HCT116 (cell line): ENCODE measurements at regions not wholly inside any gene's neighbourhood (a gene's known extent, or its start where the extent isn't known, plus 50 kb on each side); places are given as distances from the start of the nearest gene placed in this dataset.

Experiments used
- EZH2 ChIP-seq: fragments of 200-600 bp; sonication (generic); IDR thresholded peaks from 2 replicates; pipeline ENCODE4 v1.6.1; 2017; ENCODE audit warnings: antibody characterized with exemption, mixed run types
- EZH2phosphoT487 ChIP-seq: fragments of 200-600 bp; IDR thresholded peaks from 2 replicates; pipeline ENCODE4 v1.6.1; 2018; ENCODE audit warnings: antibody characterized with exemption, borderline replicate concordance
- FOSL1 ChIP-seq: IDR thresholded peaks from 2 replicates; pipeline ENCODE4 v1.6.1; 2012; ENCODE audit warnings: low read depth
- POLR2A ChIP-seq: IDR thresholded peaks from 2 replicates; pipeline ENCODE4 v1.7.0; 2011; ENCODE audit warnings: borderline replicate concordance; ENCODE audit not compliant: insufficient read depth, insufficient read length; ENCODE audit errors: extremely low read depth
- SRF ChIP-seq: IDR thresholded peaks from 2 replicates; pipeline ENCODE4 v1.6.1; 2012; ENCODE audit warnings: low read depth
- TF ChIP-seq, protein P1 (sequence below), 3 experiments: fragments of 200-600 bp in 1 of 3; sonication (generic) in 1 of 3; IDR thresholded peaks in 2 of 3; conservative IDR thresholded peaks in 1 of 3; 2 replicates each; pipeline ENCODE4 v1.5.1; 2012 to 2017; ENCODE audit warnings: low read depth in 2 of 3, low read length in 2 of 3, antibody characterized with exemption in 1 of 3, borderline replicate concordance in 1 of 3, control low read depth in 1 of 3, mild to moderate bottlenecking in 1 of 3, mixed read lengths in 1 of 3, mixed run types in 1 of 3, moderate library complexity in 1 of 3; ENCODE audit not compliant: insufficient read depth in 1 of 3
- TF ChIP-seq, protein P2 (sequence below): IDR thresholded peaks from 2 replicates; pipeline ENCODE4 v1.6.1; 2012

DNA sequence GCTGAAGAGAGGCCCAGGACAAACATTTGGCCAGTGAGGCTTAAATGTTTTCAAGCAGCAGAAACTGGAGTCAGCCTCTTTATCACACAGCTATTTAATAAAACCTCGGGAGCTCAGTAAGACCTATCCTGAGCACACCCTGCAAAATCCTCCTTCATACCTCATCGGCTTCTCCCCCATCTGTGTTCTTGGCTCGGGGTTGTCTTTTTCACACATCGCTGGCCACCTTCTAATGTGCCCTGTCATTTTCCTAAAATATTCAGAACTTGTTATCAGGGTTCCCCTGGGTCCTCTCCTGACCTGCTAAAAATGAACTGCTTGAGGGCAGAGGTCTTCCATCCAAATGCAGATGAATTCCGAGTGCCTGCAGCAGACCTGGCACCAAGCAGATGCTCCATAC is 310.3 kb upstream of the AKR1E2 start:
- TF ChIP-seq, protein P1, sequence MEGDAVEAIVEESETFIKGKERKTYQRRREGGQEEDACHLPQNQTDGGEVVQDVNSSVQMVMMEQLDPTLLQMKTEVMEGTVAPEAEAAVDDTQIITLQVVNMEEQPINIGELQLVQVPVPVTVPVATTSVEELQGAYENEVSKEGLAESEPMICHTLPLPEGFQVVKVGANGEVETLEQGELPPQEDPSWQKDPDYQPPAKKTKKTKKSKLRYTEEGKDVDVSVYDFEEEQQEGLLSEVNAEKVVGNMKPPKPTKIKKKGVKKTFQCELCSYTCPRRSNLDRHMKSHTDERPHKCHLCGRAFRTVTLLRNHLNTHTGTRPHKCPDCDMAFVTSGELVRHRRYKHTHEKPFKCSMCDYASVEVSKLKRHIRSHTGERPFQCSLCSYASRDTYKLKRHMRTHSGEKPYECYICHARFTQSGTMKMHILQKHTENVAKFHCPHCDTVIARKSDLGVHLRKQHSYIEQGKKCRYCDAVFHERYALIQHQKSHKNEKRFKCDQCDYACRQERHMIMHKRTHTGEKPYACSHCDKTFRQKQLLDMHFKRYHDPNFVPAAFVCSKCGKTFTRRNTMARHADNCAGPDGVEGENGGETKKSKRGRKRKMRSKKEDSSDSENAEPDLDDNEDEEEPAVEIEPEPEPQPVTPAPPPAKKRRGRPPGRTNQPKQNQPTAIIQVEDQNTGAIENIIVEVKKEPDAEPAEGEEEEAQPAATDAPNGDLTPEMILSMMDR (IDR thresholded peaks at IDR 0.05 in 2 of 3, conservative IDR thresholded peaks at IDR 0.05 in 1 of 3; ENCODE audit: borderline replicate concordance in 1 of 3, insufficient read depth in 1 of 3, low read depth in 2 of 3, low read length in 2 of 3) = no peak
- no peak for TF ChIP-seq EZH2phosphoT487
- TF ChIP-seq FOSL1 = no peak
- no peak for TF ChIP-seq POLR2A
- TF ChIP-seq, protein P2, sequence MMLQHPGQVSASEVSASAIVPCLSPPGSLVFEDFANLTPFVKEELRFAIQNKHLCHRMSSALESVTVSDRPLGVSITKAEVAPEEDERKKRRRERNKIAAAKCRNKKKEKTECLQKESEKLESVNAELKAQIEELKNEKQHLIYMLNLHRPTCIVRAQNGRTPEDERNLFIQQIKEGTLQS = no peak
- no peak for TF ChIP-seq EZH2
- TF ChIP-seq SRF = no peak
